ENCODE measurements at regions not wholly inside any gene's neighbourhood (a gene's known extent, or its start where the extent isn't known, plus 50 kb on each side); places are given as distances from the start of the nearest gene placed in this dataset.
"Not testable (repeated sequence)": the region's sequence is repeated elsewhere in the genome, so short reads cannot be mapped to it uniquely, and the experiment has no call there.

DNA sequence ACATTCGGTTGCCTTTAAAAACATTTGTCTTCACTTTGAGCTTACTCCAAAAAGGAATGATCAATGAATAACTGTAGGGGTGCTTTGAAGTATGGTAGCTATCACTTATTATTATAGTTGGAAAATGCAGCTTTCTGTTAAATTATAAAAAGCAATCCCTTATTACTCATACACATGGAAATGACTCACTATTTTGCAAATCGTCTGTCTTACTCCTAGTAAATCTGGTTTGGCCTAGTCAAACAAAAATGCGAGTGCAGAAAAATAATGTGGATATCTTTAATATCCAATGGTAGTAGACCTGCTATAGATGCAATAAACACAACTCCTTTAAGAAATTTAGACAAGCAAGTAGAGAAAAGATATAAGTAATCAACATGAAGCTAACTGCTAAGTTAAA, 112.5 kb downstream of the ZIC1 start:
- H3K4me1 Mint-ChIP-seq (ENCODE audit: insufficient read depth, unreplicated experiment): no peaks in the 10 kb centered on the region
- peaks cover 16% of the 10 kb centered on the region for H3K27me3 Mint-ChIP-seq (ENCODE audit: insufficient read depth, unreplicated experiment)
- CTCF ChIA-PET: interaction anchor here (0.7 kb wide), 1 partner anchor 124 kb away, joined by 3 read pairs; no protein-coding TSS in a partner anchor
- intact Hi-C loops (cut with micrococcal nuclease): no loop called here
- H3K36me3 Mint-ChIP-seq (ENCODE audit: insufficient read depth, unreplicated experiment): no peaks in the 10 kb centered on the region
- H3K27ac Mint-ChIP-seq (ENCODE audit: low read depth, unreplicated experiment): no peak overlapping the region
- POLR2A ChIA-PET: no interaction called here
- DNase-seq (ENCODE audit: unreplicated experiment): peak; percentile 11
- no peak for TF ChIP-seq CTCF (IDR thresholded peaks at IDR 0.05; ENCODE audit: unreplicated experiment)
- no TSS peak for BruUV-seq (replicated peaks)
- no peak overlapping the region for H3K4me3 Mint-ChIP-seq (ENCODE audit: unreplicated experiment)
- H3K9me3 Mint-ChIP-seq (ENCODE audit: unreplicated experiment): no peaks in the 10 kb centered on the region

DNA sequence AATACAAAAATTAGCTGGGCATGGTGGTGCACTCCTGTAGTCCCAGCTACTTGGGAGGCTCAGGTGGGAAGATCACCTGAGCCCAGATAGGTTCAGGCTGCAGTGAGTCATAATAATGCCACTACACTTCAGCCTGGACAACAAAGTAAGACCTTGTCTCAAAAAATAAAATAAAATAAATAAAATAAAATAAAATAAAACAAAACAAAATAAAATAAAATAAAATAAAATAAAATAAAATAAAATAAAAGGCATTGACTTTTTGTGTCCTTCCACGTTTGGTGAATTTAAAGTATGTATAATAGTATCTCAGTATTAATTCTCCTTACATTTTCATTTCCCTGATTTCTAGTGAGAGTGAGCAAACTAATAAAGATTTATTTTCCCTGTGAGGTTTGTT, 113.6 kb downstream of the ZIC1 start:
- BruUV-seq (replicated peaks); H3K4me1 Mint-ChIP-seq (ENCODE audit: insufficient read depth, unreplicated experiment); H3K4me3 Mint-ChIP-seq (ENCODE audit: unreplicated experiment); H3K9me3 Mint-ChIP-seq (ENCODE audit: unreplicated experiment); H3K36me3 Mint-ChIP-seq (ENCODE audit: insufficient read depth, unreplicated experiment); intact Hi-C loops (cut with micrococcal nuclease); DNase-seq (ENCODE audit: unreplicated experiment); H3K27ac Mint-ChIP-seq (ENCODE audit: low read depth, unreplicated experiment); POLR2A ChIA-PET: not testable (repeated sequence)
- H3K27me3 Mint-ChIP-seq (ENCODE audit: insufficient read depth, unreplicated experiment): peaks cover 16% of the 10 kb centered on the region
- CTCF ChIA-PET: interaction anchor here (0.7 kb wide), 1 partner anchor 565 kb away, joined by 3 read pairs; no protein-coding TSS in a partner anchor

GRCh38 chr3:147529551-147529950, 120.4 kb downstream of the ZIC1 start:
- no peak for DNase-seq (ENCODE audit: unreplicated experiment)
- no TSS peak for BruUV-seq (replicated peaks)
- ChIA-PET CTCF (no interaction called here), POLR2A (no interaction called here)
- Mint-ChIP-seq H3K4me3 (ENCODE audit: unreplicated experiment) (no peak overlapping the region), H3K27me3 (ENCODE audit: insufficient read depth, unreplicated experiment) (peaks cover 12% of the 10 kb centered on the region), H3K9me3 (ENCODE audit: unreplicated experiment) (no peaks in the 10 kb centered on the region), H3K36me3 (ENCODE audit: insufficient read depth, unreplicated experiment) (no peaks in the 10 kb centered on the region), H3K4me1 (ENCODE audit: insufficient read depth, unreplicated experiment) (no peaks in the 10 kb centered on the region), H3K27ac (ENCODE audit: low read depth, unreplicated experiment) (no peak overlapping the region)
- TF ChIP-seq CTCF (IDR thresholded peaks at IDR 0.05; ENCODE audit: unreplicated experiment): no peak
- intact Hi-C loops (cut with micrococcal nuclease): no loop called here

- CTCF ChIA-PET: no interaction called here
Measured at GRCh38 chr3:147538034-147538433, 128.9 kb downstream of the ZIC1 start.

More at GRCh38 chr3:147538034-147538433, 128.9 kb downstream of the ZIC1 start:
- no peaks in the 10 kb centered on the region for H3K4me1 Mint-ChIP-seq (ENCODE audit: insufficient read depth, unreplicated experiment)
- no peak overlapping the region for H3K4me3 Mint-ChIP-seq (ENCODE audit: unreplicated experiment)
- no peak for DNase-seq (ENCODE audit: unreplicated experiment)
- no peak for TF ChIP-seq CTCF (IDR thresholded peaks at IDR 0.05; ENCODE audit: unreplicated experiment)
- no peaks in the 10 kb centered on the region for H3K36me3 Mint-ChIP-seq (ENCODE audit: insufficient read depth, unreplicated experiment)
- POLR2A ChIA-PET: no interaction called here
- no peak overlapping the region for H3K27ac Mint-ChIP-seq (ENCODE audit: low read depth, unreplicated experiment)
- intact Hi-C loops (cut with micrococcal nuclease): no loop called here
- H3K9me3 Mint-ChIP-seq (ENCODE audit: unreplicated experiment): peaks cover 20% of the 10 kb centered on the region
- H3K27me3 Mint-ChIP-seq (ENCODE audit: insufficient read depth, unreplicated experiment): no peaks in the 10 kb centered on the region
- BruUV-seq (replicated peaks): no TSS peak
